ENCODE measurements at regions not wholly inside any gene's neighbourhood (a gene's known extent, or its start where the extent isn't known, plus 50 kb on each side); places are given as distances from the start of the nearest gene placed in this dataset.

DNA sequence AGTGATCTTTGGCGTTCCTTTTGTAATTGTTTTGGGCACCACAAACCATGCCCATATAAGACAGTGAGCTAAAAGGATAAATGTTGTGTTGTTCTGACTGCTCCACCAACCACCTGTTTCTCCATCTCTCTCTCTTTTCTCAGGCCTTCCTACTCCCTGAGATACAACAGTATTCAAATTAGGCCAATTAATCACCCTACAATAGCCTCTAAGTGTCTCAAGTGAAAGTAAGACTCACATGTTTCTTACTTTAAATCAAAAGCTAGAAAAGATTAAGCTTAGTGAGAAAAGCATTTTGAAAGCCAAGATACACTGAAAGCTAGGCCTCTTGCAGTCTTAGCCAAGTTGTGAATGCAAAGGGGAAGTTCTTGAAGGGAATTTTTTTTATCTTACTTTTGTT lies 268.8 kb upstream of the NREP start:
- no peak for DNase-seq (ENCODE audit: low read depth)

DNA sequence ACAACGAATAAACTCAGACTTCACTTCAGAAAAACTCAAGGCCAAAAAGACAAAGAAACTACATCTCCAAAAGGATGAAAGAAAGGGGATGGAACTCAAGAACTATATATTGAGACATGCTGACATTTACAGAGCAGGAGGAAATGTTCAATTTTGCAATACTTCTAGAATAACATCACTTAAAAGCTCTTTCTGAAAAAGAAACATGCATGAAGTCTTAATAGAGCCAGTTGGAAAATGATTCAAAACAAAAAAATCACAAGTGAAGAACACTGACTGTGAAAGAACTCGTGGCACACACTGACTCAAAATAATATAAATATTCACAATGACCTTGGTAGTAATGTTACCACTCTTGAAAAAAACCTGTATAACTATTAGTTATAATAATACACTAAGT lies 267.8 kb upstream of the NREP start:
- DNase-seq (ENCODE audit: low read depth), result no peak

DNA sequence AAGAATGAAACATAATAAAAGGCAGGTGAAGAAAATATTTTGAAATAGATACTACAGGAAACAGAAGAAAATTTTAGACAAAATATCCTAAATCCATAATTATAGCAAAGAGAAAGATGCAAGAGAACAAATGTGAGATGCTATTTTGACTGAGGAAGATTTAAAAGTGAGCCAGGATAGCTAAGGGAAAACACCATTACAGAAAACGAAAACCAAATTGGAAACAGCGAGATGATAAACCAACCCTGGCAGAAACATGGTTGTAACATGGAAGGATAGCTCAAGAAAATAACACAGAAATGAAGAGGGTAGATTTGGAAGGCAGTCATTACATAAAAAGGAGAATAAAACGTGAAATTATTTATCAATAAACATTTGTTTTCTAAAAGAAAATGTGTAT lies 267.2 kb upstream of the NREP start:
- no peak for DNase-seq (ENCODE audit: low read depth)

DNA sequence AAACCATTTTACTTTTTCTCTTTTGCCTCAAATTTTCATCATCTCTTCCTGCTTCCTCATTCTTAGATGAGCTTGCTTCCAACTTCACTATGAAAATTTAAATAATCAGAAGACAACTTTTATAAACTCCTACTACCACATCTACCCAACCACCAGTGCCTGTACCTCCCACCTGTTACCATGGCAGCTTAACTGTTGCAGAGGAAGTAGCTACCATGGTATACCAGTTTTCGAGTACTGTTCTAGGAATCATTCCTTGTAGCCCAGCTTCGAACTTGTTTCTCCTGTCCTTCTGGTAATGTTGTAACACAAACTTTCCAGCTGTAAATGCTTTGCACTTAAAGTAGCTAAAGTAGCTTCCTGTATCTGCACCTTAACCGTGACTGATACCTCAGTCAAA lies 266.8 kb upstream of the NREP start:
- DNase-seq (ENCODE audit: low read depth), result no peak

DNA sequence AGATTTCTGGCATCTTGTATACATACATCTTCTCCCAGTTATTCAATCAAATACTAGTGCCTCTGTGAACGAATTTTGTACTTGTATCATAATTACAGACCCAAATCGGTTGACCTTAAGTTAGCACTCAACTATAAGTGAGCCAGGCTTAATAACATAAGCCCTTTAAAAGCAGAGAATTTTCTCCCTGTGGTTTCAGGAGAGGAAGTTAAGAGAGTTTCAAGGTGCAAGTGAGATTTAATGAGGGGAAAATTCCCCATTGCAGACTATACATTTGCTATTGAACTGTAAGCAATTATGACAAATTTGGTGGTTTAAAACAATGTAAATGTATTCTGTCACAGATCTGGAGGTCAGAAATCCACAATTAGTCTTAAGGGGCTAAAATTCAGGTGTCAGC lies 261.9 kb upstream of the NREP start:
- no peak for DNase-seq (ENCODE audit: low read depth)

DNA sequence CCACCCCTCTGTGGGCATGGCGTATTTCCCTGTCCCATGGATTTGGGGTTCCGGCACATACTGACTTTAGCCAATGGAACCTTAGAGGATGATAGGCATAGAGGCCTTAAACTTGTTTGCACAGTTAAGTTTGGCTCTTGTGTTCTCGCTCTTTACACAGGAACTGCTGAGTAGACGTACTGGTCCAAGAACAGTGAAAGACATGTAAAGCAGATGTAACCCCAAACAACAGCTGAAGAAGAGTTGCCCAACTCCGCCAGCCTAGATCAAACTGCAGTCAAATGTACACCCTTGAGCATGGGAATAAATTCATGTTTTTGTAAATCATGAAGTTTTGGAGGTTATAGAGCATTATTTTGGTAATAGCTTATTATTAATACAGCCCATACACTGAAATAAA lies 260.0 kb upstream of the NREP start:
- peak; percentile 53 for DNase-seq (ENCODE audit: low read depth)

DNA sequence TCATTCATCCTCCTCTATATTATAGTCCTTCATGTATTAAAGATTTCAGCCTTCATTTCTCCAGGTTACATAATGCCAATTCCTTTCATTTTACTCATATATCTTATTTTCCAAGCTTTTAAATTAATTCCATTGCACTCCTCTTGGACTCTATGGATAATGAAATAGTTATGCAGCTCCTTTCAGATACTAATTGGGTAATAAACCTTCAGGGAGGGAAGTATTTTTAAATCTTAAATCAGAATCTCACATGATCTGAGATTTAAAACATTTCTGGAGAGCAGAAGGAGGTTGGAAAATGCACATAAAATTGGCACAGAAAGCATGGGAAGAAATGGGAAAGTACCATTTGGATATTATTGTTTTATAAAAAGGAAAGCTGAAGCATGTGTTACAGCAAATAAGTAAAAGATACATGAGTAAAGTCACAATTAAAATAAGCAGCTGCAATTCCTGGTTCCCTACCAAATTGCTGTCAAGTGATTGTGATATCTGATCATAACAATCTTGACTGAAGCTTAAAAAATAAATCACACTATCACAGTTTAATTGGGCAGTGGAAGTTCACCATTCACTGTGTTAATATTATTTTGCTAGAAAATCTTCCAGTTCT lies 257.9 kb upstream of the NREP start:
- DNase-seq (ENCODE audit: low read depth), result no peak

DNA sequence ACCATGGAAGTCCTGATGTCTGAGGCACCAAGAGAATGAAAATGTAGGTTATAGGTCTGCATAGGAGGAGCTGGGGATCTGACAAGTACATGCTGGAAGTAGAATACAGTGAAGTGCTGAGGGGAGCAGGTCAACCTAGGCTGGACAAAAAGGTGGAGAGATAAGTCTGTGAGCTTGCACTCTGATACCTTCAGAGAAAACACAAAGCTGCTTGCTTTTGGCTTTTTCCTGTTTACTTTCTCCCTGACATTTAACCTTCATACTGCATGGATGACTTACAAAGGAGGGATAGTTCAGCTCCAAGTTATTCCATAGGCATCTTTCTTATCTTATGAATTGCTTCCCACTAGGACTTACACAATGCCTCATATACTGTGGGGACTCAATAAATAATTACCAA lies 256.7 kb upstream of the NREP start:
- DNase-seq (ENCODE audit: low read depth), result no peak

DNA sequence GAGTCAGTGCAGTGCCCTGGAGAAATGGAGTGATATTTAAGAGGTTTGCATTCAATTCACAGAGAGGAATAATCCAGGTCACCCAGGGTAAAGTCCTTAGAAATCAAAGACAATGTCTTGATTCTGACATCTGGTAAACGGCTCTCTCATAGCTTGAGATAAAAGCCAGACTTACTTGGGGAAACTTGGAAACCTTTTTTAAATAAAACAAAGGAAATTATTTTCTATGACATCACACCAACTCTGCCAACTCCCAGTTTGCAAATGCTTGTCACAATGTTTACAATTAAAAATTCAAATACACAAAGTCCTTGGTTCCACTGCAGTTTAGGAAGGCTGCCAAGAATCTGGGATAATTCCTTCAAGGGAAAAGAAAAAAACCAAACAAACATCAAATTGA lies 255.1 kb upstream of the NREP start:
- peak; percentile 26 for DNase-seq (ENCODE audit: low read depth)

DNA sequence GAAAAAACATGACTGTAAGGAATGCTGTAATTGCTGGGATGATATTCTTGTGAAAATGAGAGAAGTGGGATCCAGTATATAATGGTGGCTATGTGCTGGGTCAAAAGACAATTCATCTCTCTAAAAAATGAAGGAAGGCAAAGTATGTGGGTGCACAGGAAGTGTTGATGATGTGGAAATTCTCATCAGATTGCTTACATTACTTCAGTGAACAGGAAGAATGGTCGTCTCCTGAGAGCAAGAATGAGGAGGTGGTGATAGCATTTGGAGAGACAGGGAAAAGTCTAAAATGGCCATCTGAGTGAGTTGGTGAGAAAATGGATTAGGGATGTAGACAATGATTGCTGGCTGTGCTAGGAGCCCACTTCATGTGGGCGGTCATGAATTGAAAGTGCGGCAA lies 253.5 kb upstream of the NREP start:
- no peak for DNase-seq (ENCODE audit: low read depth)

DNA sequence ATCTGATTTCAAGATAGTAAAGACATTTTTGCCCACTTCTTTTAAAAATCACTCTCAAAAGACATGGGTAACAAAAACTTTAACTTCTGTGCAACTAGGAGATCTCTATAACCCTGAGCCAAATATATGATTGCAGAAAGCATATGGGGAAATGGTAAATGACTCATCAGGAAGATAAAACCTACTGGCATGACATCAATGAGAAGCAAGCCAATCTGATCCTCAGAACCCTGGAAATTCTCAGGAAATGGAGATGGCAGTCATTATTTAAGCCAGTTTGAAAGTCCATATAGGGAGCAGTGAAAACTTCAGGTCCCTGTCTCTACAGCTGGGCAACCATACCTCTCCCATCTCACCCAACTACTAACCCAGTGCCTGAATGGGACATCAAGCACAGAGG lies 249.7 kb upstream of the NREP start:
- DNase-seq (ENCODE audit: low read depth), result peak; percentile 58

DNA sequence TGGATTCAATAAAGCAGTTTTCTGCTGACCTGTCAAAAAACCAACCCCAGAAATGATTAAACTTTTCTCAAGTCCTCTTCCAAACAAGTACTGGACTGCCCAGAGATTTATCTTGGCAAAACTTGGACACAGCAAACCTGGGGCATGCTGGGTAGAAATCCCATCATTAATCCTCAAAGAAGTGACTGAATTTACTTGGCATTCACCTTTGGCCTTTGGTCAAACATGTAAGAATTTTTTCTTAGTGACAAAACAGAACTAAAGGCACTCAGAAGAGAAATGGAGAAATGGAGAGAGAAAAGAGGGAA lies 248.6 kb upstream of the NREP start:
- peak; percentile 51 for DNase-seq (ENCODE audit: low read depth)

DNA sequence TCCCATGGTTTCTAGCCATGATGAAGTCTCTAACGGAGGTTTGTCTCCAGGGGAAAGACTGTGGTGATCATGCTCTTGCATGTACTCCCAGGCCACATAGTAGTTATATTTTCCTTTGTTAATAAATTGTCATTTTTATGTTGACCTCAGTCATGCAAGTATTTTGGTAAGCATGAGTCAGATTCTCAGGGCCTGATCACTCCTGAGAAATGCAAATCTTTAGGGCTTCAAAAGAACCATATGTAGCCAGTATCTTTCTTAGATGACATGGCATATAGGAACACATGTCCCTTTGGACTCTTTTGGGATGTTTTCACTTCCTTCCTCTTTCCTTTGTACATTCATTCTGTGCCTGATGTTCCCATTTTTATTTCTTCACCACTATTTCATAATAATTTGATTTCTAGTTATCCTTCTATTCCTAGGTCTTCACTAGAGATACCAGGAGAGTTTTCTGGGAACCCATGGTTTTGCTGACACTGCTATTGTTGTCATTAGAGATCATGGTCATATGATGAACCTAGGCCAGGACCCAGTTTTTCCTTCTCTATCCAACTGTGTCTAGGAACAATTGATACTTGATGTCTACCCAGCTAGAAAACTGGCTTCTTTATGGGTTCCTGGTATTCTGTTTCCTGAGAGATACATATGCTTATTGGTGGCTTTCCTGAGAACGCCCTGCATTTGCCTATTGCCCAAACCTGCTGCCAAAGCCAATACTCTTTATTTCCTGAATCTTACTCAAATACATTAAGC lies 248.1 kb upstream of the NREP start:
- DNase-seq (ENCODE audit: low read depth), result peak; percentile 72

DNA sequence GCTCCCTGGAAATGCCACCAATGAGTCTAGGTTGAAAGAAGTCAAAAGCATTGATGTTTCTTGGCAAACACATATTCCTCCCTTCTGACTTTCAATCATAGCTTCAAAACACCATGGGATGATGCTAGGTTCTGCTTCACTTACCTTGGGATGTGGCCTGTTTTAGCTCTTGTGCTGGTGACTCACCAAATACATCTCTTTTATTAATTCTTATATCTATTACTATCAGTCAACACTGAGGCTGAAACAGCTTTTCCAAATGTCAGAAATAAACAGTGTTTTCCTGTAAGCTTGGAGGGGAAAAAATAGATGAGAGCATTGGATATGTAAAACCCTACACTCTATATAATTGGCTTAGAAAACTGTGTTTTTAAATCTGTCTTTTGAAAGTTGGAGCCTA lies 245.4 kb upstream of the NREP start:
- no peak for DNase-seq (ENCODE audit: low read depth)

DNA sequence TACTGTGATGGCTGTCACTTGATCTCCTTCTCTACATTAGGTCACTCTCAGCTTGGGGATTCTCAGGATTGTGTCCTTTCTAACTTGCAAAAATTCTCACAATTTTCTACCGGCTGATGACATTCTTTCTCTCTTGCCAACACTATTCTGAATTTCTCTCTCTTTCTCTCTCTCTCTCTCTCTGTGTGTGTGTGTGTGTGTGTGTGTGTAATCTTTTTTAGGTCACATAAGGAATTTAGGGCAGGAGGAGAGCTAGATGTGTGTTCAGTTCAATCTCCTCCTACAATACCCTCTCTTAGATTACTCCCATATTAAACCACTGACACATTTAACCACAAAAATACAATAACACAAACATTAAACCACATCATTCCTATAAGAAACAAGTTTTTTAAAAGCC lies 242.3 kb upstream of the NREP start:
- peak; percentile 67 for DNase-seq (ENCODE audit: low read depth)

DNA sequence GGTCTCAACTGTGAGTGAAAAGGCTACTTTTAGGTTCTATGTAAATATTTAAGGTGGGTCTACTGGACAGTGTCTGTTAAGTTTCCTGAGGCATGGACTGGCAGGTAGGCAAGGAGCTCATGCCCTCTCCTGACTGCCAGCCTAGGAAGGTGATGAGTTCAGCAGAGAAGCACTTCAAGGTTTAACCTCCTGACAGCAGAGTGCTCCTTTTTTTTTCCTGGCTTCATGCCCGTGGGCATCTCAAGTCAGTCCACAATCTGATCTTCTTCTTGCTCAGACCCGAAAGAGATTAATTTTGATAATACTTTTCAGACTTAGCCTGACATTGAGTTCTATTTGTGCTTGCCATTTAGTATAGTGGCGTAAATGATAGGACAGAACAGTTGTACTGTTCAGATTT lies 241.9 kb upstream of the NREP start:
- DNase-seq (ENCODE audit: low read depth), result peak; percentile 23

DNA sequence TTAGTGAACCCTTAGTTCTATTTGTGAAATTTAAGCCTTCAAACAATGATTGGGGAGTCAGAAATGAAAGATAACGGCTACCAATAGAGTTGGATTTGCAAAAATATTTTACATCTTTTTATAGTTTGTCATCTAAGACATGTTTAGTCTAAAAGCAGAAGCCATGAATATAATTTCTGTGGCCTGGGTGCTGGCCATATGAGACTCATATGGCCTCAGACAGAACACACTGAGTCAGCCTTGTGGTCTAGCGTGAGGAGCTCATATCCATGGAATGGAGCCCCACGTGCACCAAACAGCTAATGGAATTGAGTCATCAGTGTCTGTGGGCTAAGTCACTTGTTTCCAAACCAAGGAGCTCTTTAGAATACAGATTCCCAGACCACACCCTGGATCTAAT lies 240.7 kb upstream of the NREP start:
- peak; percentile 100 for DNase-seq (ENCODE audit: low read depth)

DNA sequence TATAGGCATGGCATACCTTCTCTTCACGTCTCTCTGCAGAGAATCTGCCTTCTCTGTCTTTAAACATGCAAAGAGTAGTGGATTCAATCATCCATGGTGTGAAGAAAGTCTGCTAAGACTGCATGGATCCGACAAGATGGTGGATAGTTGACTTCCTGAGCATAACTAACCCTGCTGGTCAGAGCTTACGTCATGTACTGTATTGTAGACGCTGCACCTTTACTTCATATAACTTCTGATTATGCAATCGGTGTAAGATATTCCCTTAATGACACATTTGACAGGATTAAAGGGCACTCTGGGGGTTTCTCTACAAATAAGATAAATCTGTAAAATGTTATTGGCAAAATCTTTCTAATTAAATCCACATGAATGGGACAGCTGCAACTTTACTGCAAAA lies 240.3 kb upstream of the NREP start:
- DNase-seq (ENCODE audit: low read depth), result no peak

DNA sequence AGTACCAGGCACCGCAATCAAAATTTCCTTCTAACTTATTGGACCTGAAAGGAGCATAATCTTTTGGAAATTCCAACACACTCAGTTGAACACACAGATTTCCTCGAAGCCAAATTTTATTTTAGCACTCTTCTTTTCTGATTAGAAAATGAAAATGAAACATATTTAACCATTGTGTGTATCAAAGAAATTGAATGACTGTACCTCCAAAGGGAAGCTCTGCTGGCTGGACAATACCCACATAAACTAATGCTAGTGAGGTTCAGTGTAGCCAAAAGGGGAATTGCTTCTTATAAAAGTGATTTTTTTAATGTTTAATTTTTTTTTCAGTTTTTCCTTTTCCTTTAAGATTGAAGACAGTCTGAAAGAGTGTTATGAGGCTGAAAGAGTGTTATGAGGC lies 239.6 kb upstream of the NREP start:
- DNase-seq (ENCODE audit: low read depth), result no peak

DNA sequence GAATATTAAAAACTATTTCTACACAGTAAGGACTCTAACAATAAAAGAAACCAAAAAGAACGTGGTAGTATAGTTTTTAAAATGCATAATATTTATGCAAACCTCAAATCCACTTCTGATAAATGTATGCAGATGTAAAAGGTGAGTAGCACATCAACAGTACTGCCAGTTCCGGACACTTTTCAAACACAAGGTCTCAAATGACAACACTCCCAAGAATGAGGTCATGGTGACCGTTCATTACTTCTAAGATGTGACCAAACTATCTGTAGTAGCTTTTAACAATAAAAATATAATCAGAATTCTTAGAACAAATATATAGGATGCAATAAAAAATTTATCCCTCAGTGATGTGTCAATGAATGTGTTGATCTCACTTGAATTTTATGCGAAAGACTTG lies 238.7 kb upstream of the NREP start:
- DNase-seq (ENCODE audit: low read depth), result no peak

DNA sequence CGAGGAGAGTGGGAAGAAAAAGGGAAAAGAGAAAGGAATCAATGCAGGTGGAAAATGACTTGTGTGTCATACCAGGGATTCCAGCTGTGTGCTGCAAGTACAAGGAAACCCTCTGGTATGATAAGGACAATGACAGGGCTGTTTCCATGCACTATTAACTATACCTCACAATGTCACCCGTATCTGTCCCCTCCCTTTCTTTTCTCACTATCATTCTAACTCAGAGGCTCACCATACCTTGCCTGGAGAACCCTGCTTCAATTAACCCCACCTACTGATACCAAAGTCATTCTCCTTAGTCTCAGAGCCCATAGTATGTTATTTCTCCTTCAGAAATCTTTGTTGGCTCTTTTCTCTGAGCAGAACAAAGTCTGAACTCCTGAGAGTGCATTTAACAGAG lies 236.2 kb upstream of the NREP start:
- DNase-seq (ENCODE audit: low read depth), result no peak

DNA sequence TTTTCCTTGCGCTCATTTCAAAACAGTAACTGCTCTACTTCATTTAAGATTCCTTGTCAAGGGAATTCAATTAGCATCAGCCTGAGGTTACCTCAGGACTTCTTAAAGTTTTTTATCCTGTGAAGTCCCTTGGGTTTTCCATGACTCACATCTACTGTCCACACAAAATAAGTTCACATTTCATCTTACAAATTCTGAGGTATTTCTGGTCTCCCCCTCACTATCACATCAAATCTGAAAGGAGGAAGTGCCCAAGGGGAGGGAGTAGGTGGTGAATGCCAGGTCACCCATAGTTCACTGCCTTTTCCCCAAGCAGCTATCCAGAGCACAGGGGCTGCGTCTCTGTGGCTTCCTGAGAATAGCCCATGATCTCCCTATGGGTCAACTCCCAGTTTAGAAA lies 227.1 kb upstream of the NREP start:
- peak; percentile 94 for DNase-seq (ENCODE audit: low read depth)

DNA sequence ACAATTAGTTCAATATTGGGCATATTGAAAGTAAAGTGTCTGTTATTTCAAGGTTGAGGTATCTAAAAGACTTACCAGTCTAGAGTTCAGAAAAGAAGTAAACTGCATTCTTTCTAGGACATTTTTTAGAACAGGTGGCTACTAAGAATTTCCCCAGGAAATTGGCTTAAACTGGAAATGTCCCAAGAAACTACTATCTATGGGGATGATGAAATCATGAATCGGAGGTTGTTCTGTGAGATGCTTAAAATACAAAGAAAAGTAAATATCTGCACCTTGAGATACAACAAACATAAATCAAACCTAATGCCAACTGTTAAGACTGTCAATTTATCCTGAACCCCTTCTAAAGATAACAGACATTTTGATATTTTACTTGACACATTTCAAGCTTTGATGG lies 226.5 kb upstream of the NREP start:
- peak; percentile 55 for DNase-seq (ENCODE audit: low read depth)

DNA sequence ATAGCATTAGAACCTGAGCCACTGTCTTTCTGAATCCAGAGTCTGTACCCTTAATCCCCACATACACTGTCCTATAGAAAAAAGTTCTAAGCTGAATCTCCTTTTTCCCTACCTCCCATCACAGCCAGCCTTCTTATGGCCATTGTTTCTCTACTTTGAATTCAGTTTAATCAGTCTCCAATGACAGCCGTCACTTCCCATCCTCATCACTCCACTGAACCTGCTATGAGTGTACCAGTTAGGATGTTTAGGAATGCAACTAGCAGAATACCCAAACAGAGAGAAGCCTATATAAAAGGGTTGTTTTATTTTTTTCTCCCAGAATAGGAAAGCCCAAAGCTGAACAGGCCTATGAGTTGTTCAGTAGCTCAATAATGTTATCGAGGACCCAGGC lies 220.4 kb upstream of the NREP start:
- DNase-seq (ENCODE audit: low read depth), result no peak
